Occipital lobe (tissue), 1 donor: ENCODE measurements at regions not wholly inside any gene's neighbourhood (a gene's known extent, or its start where the extent isn't known, plus 50 kb on each side); places are given as distances from the start of the nearest gene placed in this dataset.

Experiments used
- DNase-seq: peaks from one replicate; lab custom pipeline; 2025; lab: John Stamatoyannopoulos, UW

- DNase-seq = no peak
Observed at GRCh38 chr1:221159608-221160007, 280.4 kb downstream of the HLX start.

GRCh38 chr1:221161571-221162041 lies 282.4 kb downstream of the HLX start:
- DNase-seq = no peak

GRCh38 chr1:221162352-221162751 lies 283.1 kb downstream of the HLX start:
- no peak for DNase-seq

- DNase-seq = no peak
Observed at GRCh38 chr1:221162939-221163338, 283.7 kb downstream of the HLX start.

GRCh38 chr1:221164029-221164428 lies 284.8 kb downstream of the HLX start:
- DNase-seq = no peak

GRCh38 chr1:221164951-221165838 lies 286.0 kb downstream of the HLX start:
- DNase-seq = no peak

GRCh38 chr1:221165839-221166500 lies 286.7 kb downstream of the HLX start:
- no peak for DNase-seq

- DNase-seq = no peak
Observed at GRCh38 chr1:221166559-221167318, 287.5 kb downstream of the HLX start.

GRCh38 chr1:221169447-221169889 lies 290.2 kb downstream of the HLX start:
- no peak for DNase-seq

- no peak for DNase-seq
Observed at GRCh38 chr1:221170171-221170570, 290.9 kb downstream of the HLX start.

GRCh38 chr1:221171768-221172167 lies 292.5 kb downstream of the HLX start:
- DNase-seq = no peak

GRCh38 chr1:221172841-221173240 lies 293.6 kb downstream of the HLX start:
- DNase-seq = no peak

- DNase-seq = no peak
Observed at GRCh38 chr1:221174330-221174993, 295.2 kb downstream of the HLX start.

GRCh38 chr1:221175249-221175648 lies 296.0 kb downstream of the HLX start:
- DNase-seq = no peak

- no peak for DNase-seq
Observed at GRCh38 chr1:221180704-221181368, 301.6 kb downstream of the HLX start.

GRCh38 chr1:221182791-221183533 lies 303.7 kb downstream of the HLX start:
- no peak for DNase-seq

- DNase-seq = no peak
Observed at GRCh38 chr1:221184131-221184794, 305.0 kb downstream of the HLX start.

- DNase-seq = no peak
Observed at GRCh38 chr1:221187174-221187573, 307.9 kb downstream of the HLX start.

- no peak for DNase-seq
Observed at GRCh38 chr1:221188458-221188857, 309.2 kb downstream of the HLX start.

- no peak for DNase-seq
Observed at GRCh38 chr1:221190249-221190648, 311.0 kb downstream of the HLX start.
